Psoas muscle (tissue), 7 donors: ENCODE measurements at regions not wholly inside any gene's neighbourhood (a gene's known extent, or its start where the extent isn't known, plus 50 kb on each side); places are given as distances from the start of the nearest gene placed in this dataset.

Source experiments
- ATAC-seq, 4 donors: fragments of 200-7000 bp; cut with Tn5 transposase; one replicate each; pipeline ENCODE4 v1.9.1; 2020; ENCODE audit warnings: moderate library complexity in 3 of 4, mild to moderate bottlenecking in 2 of 4
- DNase-seq, 2 donors: peaks; one replicate each; pipeline ENCODE4 v3.0.0-alpha.2; 2020
- H3K27ac ChIP-seq: fragments of 200-600 bp; one replicate; pipeline ENCODE4 v1.8.0; 2022
- H3K27me3 ChIP-seq, 3 donors: fragments of 200-600 bp in 1 of 3; one replicate each; pipeline versions ENCODE4 v1.6.1 to v1.8.0; 2013 to 2022; ENCODE audit warnings: low read length in 2 of 3, mild to moderate bottlenecking in 2 of 3, moderate library complexity in 1 of 3; ENCODE audit not compliant: insufficient read depth in 3 of 3
- H3K36me3 ChIP-seq, 2 donors: fragments of 200-600 bp in 1 of 2; one replicate each; pipeline versions ENCODE4 v1.6.1 to v1.8.0; 2013 to 2022; ENCODE audit warnings: low read depth in 1 of 2, mild to moderate bottlenecking in 1 of 2, moderate library complexity in 1 of 2; ENCODE audit not compliant: insufficient read depth in 1 of 2
- H3K4me1 ChIP-seq: fragments of 200-600 bp; one replicate; pipeline ENCODE4 v1.8.0; 2022
- H3K4me3 ChIP-seq: fragments of 200-600 bp; one replicate; pipeline ENCODE4 v1.8.0; 2022; ENCODE audit warnings: mild to moderate bottlenecking
- H3K9me3 ChIP-seq: fragments of 200-600 bp; one replicate; pipeline ENCODE4 v1.8.0; 2022
- CTCF ChIP-seq: fragments of 200-600 bp; IDR thresholded peaks from one replicate; pipeline ENCODE4 v1.8.0; 2022; ENCODE audit warnings: antibody characterized with exemption
- WGBS, 3 donors: extraction: QIAGEN DNeasy Blood & Tissue Kit; methylation state at CpG; one replicate each; pipeline versions ENCODE4 v1.1.6 to v1.1.7; 2013; 5-methylcytosine and 5-hydroxymethylcytosine counted together
- intact Hi-C, 2 donors: fragments of 100-400 bp; cut with DNase I; formaldehyde crosslinking; loops; one replicate each; pipeline versions ENCODE4 v1.11.0 to v1.14.2; 2022
- donor health status: healthy with polysubstance abuse.
- donor health status: DM: no; HTN: no; CAD: no; lungs with moderate emphysema.
- donor health status: Bipolar disorder and iron deficiency.
- donor health status: healthy.
- donor health status: DM: yes; HTN: yes; CAD: no.
- donor health status: DM: no; HTN: no; CAD: no.
- donor health status: DM: yes; HTN: yes; CAD: no.

GRCh38 chr17:55567240-55568214 lies 56.3 kb upstream of the SMIM36 start:
- Histone ChIP-seq H3K27me3 (no peaks in the 10 kb centered on the region), H3K4me1 (no peaks in the 10 kb centered on the region), H3K9me3 (no peaks in the 10 kb centered on the region), H3K27ac (no peak overlapping the region), H3K4me3 (no peak overlapping the region), H3K36me3 (no peaks in the 10 kb centered on the region)
- ATAC-seq, result peak in 1 of 4 donors; percentile 63
- 16 to 23% (median 19%) methylated on average over 6 of the region's 6 CpGs for WGBS, 3 donors
- peak; percentile 75 to 77 for DNase-seq
- intact Hi-C loops, result no loop called here
- no peak for TF ChIP-seq CTCF

GRCh38 chr17:55564081-55564480 lies 52.8 kb upstream of the SMIM36 start:
- no peak for DNase-seq
- WGBS, 3 donors, result 18 to 47% (median 22%) methylated on average over 2 of the region's 2 CpGs
- TF ChIP-seq CTCF, result no peak
- Histone ChIP-seq H3K4me1 (no peaks in the 10 kb centered on the region), H3K4me3 (no peak overlapping the region), H3K36me3 (no peaks in the 10 kb centered on the region), H3K27me3 (no peaks in the 10 kb centered on the region), H3K9me3 (no peaks in the 10 kb centered on the region), H3K27ac (no peak overlapping the region)
- intact Hi-C loops, result no loop called here
- ATAC-seq, result no peak

- no peak overlapping the region for H3K4me3 ChIP-seq
- no peaks in the 10 kb centered on the region for H3K9me3 ChIP-seq
- no peaks in the 10 kb centered on the region for H3K27me3 ChIP-seq
- DNase-seq (no peak), ATAC-seq (no peak)
- H3K36me3 ChIP-seq, result no peaks in the 10 kb centered on the region
- WGBS, 3 donors, result 67 to 84% (median 77%) methylated on average over 1 of the region's 1 CpG
- intact Hi-C loops, result no loop called here
- H3K27ac ChIP-seq, result no peak overlapping the region
- no peak for TF ChIP-seq CTCF
- no peaks in the 10 kb centered on the region for H3K4me1 ChIP-seq
Measured at GRCh38 chr17:55563363-55563762, 52.1 kb upstream of the SMIM36 start.

- intact Hi-C loops, result no loop called here
- H3K4me1 ChIP-seq, result no peaks in the 10 kb centered on the region
- 89 to 93% (median 91%) methylated on average over 4 of the region's 4 CpGs for WGBS, 3 donors
Measured at GRCh38 chr17:55561973-55562495, 50.8 kb upstream of the SMIM36 start.

More at GRCh38 chr17:55561973-55562495, 50.8 kb upstream of the SMIM36 start:
- DNase-seq (no peak), ATAC-seq (no peak)
- Histone ChIP-seq H3K9me3 (no peaks in the 10 kb centered on the region), H3K36me3 (no peaks in the 10 kb centered on the region), H3K4me3 (no peak overlapping the region), H3K27ac (no peak overlapping the region), H3K27me3 (no peaks in the 10 kb centered on the region)
- TF ChIP-seq CTCF, result no peak
